Parathyroid adenoma (tissue), 2 donors: ENCODE measurements at regions not wholly inside any gene's neighbourhood (a gene's known extent, or its start where the extent isn't known, plus 50 kb on each side); places are given as distances from the start of the nearest gene placed in this dataset.

ENCODE experiments used
- H2AFZ ChIP-seq: fragments of 300-600 bp; sonication (generic); one replicate; pipeline ENCODE4 v1.7.0; 2017; ENCODE audit warnings: antibody characterized with exemption, mild to moderate bottlenecking
- H3K27ac ChIP-seq: fragments of 300-600 bp; sonication (generic); one replicate; pipeline ENCODE4 v1.7.0; 2017
- H3K27me3 ChIP-seq: fragments of 300-600 bp; sonication (generic); one replicate; pipeline ENCODE4 v1.7.0; 2017; ENCODE audit warnings: low read length; ENCODE audit not compliant: control insufficient read depth, insufficient read depth
- H3K36me3 ChIP-seq: fragments of 300-600 bp; sonication (generic); one replicate; pipeline ENCODE4 v1.7.0; 2017; ENCODE audit warnings: low read length; ENCODE audit not compliant: control insufficient read depth, insufficient read depth
- H3K4me1 ChIP-seq: fragments of 300-600 bp; sonication (generic); one replicate; pipeline ENCODE4 v1.7.0; 2017; ENCODE audit warnings: control low read depth
- H3K4me2 ChIP-seq: fragments of 300-600 bp; sonication (generic); one replicate; pipeline ENCODE4 v1.7.0; 2017; ENCODE audit warnings: low read length
- H3K4me3 ChIP-seq: fragments of 300-600 bp; sonication (generic); one replicate; pipeline ENCODE4 v1.7.0; 2017; ENCODE audit warnings: low read depth, low read length
- H3K79me2 ChIP-seq: fragments of 300-600 bp; sonication (generic); one replicate; pipeline ENCODE4 v1.7.0; 2017; ENCODE audit warnings: control low read depth
- H3K9ac ChIP-seq: fragments of 300-600 bp; sonication (generic); one replicate; pipeline ENCODE4 v1.7.0; 2017; ENCODE audit warnings: mild to moderate bottlenecking
- H3K9me3 ChIP-seq: fragments of 300-600 bp; sonication (generic); one replicate; pipeline ENCODE4 v1.7.0; 2017; ENCODE audit warnings: low read length; ENCODE audit not compliant: control insufficient read depth
- CTCF ChIP-seq: fragments of 300-600 bp; sonication (generic); IDR thresholded peaks from one replicate; pipeline ENCODE4 v1.7.0; 2017; ENCODE audit warnings: antibody characterized with exemption, mild to moderate bottlenecking
- donor health status: primary hyperparathyroidism.

- no peaks in the 10 kb centered on the region for H3K27me3 ChIP-seq
Measured at GRCh38 chr5:108696951-108697715, 50.6 kb upstream of the FER start.

GRCh38 chr5:108696407-108696806 lies 51.3 kb upstream of the FER start:
- H3K4me3 ChIP-seq, result no peak overlapping the region
- H3K4me1 ChIP-seq, result no peaks in the 10 kb centered on the region
- H3K27me3 ChIP-seq, result no peaks in the 10 kb centered on the region
- no peaks in the 10 kb centered on the region for H3K79me2 ChIP-seq
- no peaks in the 10 kb centered on the region for H3K36me3 ChIP-seq
- H3K27ac ChIP-seq, result no peak overlapping the region
- H3K9ac ChIP-seq, result no peak overlapping the region
- TF ChIP-seq CTCF, result no peak
- H3K4me2 ChIP-seq, result no peak overlapping the region
- H2AFZ ChIP-seq, result no peak overlapping the region
- no peaks in the 10 kb centered on the region for H3K9me3 ChIP-seq

More at GRCh38 chr5:108696951-108697715, 50.6 kb upstream of the FER start:
- Histone ChIP-seq H3K4me2 (no peak overlapping the region), H3K4me3 (no peak overlapping the region), H2AFZ (no peak overlapping the region), H3K27ac (no peak overlapping the region), H3K36me3 (no peaks in the 10 kb centered on the region), H3K9me3 (no peaks in the 10 kb centered on the region), H3K4me1 (no peaks in the 10 kb centered on the region), H3K79me2 (no peaks in the 10 kb centered on the region), H3K9ac (no peak overlapping the region)
- TF ChIP-seq CTCF, result no peak

GRCh38 chr5:108688485-108688884 lies 59.2 kb upstream of the FER start:
- Histone ChIP-seq H3K4me1 (no peaks in the 10 kb centered on the region), H3K27me3 (no peaks in the 10 kb centered on the region), H3K36me3 (no peaks in the 10 kb centered on the region), H3K4me2 (no peak overlapping the region), H3K9me3 (no peaks in the 10 kb centered on the region), H3K27ac (no peak overlapping the region), H2AFZ (no peak overlapping the region), H3K4me3 (no peak overlapping the region), H3K79me2 (no peaks in the 10 kb centered on the region), H3K9ac (no peak overlapping the region)
- no peak for TF ChIP-seq CTCF

- no peak overlapping the region for H2AFZ ChIP-seq
- H3K27me3 ChIP-seq, result no peaks in the 10 kb centered on the region
- H3K36me3 ChIP-seq, result no peaks in the 10 kb centered on the region
- H3K27ac ChIP-seq, result no peak overlapping the region
- no peak overlapping the region for H3K4me3 ChIP-seq
- no peak for TF ChIP-seq CTCF
- no peaks in the 10 kb centered on the region for H3K79me2 ChIP-seq
- H3K9ac ChIP-seq, result no peak overlapping the region
- H3K4me1 ChIP-seq, result no peaks in the 10 kb centered on the region
- H3K9me3 ChIP-seq, result no peaks in the 10 kb centered on the region
- no peak overlapping the region for H3K4me2 ChIP-seq
Measured at GRCh38 chr5:108687595-108688200, 60.0 kb upstream of the FER start.
